Upper lobe of left lung (tissue), 6 donors: ENCODE measurements at regions not wholly inside any gene's neighbourhood (a gene's known extent, or its start where the extent isn't known, plus 50 kb on each side); places are given as distances from the start of the nearest gene placed in this dataset.

ENCODE experiments used
- ATAC-seq, 2 donors: fragments of 200-7000 bp; cut with Tn5 transposase; one replicate each; pipeline ENCODE4 v1.9.1; 2022; ENCODE audit warnings: mild to moderate bottlenecking in 2 of 2, moderate library complexity in 2 of 2; ENCODE audit not compliant: low FRiP score in 2 of 2
- DNase-seq, 2 donors: peaks; one replicate each; pipeline ENCODE4 v3.0.0-alpha.2; 2019 to 2020
- H3K27ac ChIP-seq, 4 donors: fragments of 200-600 bp; sonication (generic); one replicate each; pipeline ENCODE4 v1.5.1; 2016 to 2019
- H3K27me3 ChIP-seq, 4 donors: fragments of 200-600 bp; sonication (generic); one replicate each; pipeline ENCODE4 v1.5.1; 2017 to 2019
- H3K36me3 ChIP-seq, 4 donors: fragments of 200-600 bp; sonication (generic); one replicate each; pipeline ENCODE4 v1.5.1; 2016 to 2019
- H3K4me1 ChIP-seq, 4 donors: fragments of 200-600 bp; sonication (generic); one replicate each; pipeline ENCODE4 v1.5.1; 2018 to 2019
- H3K4me3 ChIP-seq, 4 donors: fragments of 200-600 bp; sonication (generic); one replicate each; pipeline ENCODE4 v1.5.1; 2017 to 2019; ENCODE audit warnings: mild to moderate bottlenecking in 2 of 4, moderate library complexity in 1 of 4
- H3K9me3 ChIP-seq, 4 donors: fragments of 200-600 bp; sonication (generic); one replicate each; pipeline ENCODE4 v1.5.1; 2018 to 2019
- EP300 ChIP-seq, 4 donors: sonication (generic); formaldehyde crosslinking; IDR thresholded peaks; one replicate each; pipeline ENCODE4 v1.5.1; 2017; ENCODE audit warnings: antibody characterized with exemption in 4 of 4, control low read depth in 2 of 4
- POLR2A ChIP-seq, 4 donors: fragments of 450-650 bp; IDR thresholded peaks; one replicate each; pipeline ENCODE4 v1.5.1; 2016 to 2017; ENCODE audit warnings: antibody characterized with exemption in 4 of 4, mild to moderate bottlenecking in 2 of 4
- POLR2AphosphoS5 ChIP-seq, 2 donors: sonication (generic); formaldehyde crosslinking; IDR thresholded peaks; one replicate each; pipeline ENCODE4 v1.5.1; 2017; ENCODE audit warnings: antibody characterized with exemption in 2 of 2
- WGBS, 2 donors: methylation state at CpG; one replicate each; pipeline ENCODE4 v1.1.5; 2017 to 2018; 5-methylcytosine and 5-hydroxymethylcytosine counted together
- TF ChIP-seq, protein P1 (sequence below), 6 experiments: fragments of 450-650 bp in 4 of 6; fragments of 200-600 bp in 2 of 6; sonication (generic) in 2 of 6; IDR thresholded peaks; one replicate each; pipeline ENCODE4 v1.5.1; 2016 to 2019; ENCODE audit warnings: antibody characterized with exemption in 6 of 6
- donor health status: DM: no; HTN: no; CAD: no; lungs with moderate emphysema.
- donor health status: DM: no; HTN: yes; CAD: no; lungs with severe emphysema.

DNA sequence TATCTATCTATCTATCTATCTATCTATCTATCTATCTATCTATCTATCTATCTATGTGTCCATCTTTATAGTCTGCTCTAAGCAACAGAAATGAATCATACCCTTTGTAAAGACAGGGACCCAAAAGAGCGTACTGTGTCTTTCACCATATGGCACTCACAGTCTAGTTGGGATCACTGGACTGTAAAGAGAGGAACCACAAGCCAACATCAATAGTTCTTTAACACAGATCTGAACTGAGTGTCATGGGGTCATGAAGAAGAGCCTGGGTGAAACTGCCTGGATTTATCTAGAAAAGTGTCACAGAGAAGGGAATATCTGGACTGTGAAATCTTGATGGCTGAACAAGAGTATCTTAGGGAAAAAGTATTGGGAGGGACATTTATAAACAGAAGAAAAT, 619.1 kb upstream of the SOX9 start:
- Histone ChIP-seq H3K27me3 (no peaks in the 10 kb centered on the region), H3K9me3 (no peaks in the 10 kb centered on the region), H3K4me1 (no peaks in the 10 kb centered on the region), H3K27ac (no peak overlapping the region), H3K36me3 (no peaks in the 10 kb centered on the region), H3K4me3 (no peak overlapping the region)
- DNase-seq (no peak), ATAC-seq (no peak)
- 94 to 100% methylated on average over 1 of the region's 1 CpG for WGBS, 2 donors
- TF ChIP-seq POLR2AphosphoS5 (IDR thresholded peaks at IDR 0.05) (no peak), EP300 (IDR thresholded peaks at IDR 0.05) (no peak), POLR2A (IDR thresholded peaks at IDR 0.05) (no peak)
- TF ChIP-seq, protein P1, sequence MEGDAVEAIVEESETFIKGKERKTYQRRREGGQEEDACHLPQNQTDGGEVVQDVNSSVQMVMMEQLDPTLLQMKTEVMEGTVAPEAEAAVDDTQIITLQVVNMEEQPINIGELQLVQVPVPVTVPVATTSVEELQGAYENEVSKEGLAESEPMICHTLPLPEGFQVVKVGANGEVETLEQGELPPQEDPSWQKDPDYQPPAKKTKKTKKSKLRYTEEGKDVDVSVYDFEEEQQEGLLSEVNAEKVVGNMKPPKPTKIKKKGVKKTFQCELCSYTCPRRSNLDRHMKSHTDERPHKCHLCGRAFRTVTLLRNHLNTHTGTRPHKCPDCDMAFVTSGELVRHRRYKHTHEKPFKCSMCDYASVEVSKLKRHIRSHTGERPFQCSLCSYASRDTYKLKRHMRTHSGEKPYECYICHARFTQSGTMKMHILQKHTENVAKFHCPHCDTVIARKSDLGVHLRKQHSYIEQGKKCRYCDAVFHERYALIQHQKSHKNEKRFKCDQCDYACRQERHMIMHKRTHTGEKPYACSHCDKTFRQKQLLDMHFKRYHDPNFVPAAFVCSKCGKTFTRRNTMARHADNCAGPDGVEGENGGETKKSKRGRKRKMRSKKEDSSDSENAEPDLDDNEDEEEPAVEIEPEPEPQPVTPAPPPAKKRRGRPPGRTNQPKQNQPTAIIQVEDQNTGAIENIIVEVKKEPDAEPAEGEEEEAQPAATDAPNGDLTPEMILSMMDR (IDR thresholded peaks at IDR 0.05), result no peak

DNA sequence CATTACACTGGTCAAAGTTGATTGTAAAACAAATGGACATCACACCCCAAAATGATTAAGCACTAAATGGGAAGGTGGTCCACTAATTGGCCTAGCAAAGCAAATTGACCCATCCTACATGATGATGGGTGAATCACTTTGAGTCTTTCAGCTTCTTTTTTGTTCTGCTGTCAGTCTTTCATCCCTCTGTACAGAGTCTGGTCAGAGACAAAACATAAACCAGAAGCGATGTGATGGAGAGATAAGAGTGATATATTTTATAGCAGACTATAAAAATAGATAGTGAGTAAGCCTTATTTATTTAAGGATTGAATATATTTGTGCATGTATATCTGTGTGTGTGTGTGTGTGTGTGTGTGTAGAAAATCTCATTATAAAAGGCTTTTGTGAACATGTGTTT, 618.4 kb upstream of the SOX9 start:
- no peaks in the 10 kb centered on the region for H3K4me1 ChIP-seq
- 80 to 81% methylated on average over 1 of the region's 1 CpG for WGBS, 2 donors
- no peak for DNase-seq
- no peak for ATAC-seq
- no peaks in the 10 kb centered on the region for H3K27me3 ChIP-seq
- TF ChIP-seq, protein P1 (IDR thresholded peaks at IDR 0.05), result no peak
- TF ChIP-seq POLR2A (IDR thresholded peaks at IDR 0.05) (no peak), EP300 (IDR thresholded peaks at IDR 0.05) (no peak), POLR2AphosphoS5 (IDR thresholded peaks at IDR 0.05) (no peak)
- no peaks in the 10 kb centered on the region for H3K36me3 ChIP-seq
- no peaks in the 10 kb centered on the region for H3K9me3 ChIP-seq
- no peak overlapping the region for H3K27ac ChIP-seq
- H3K4me3 ChIP-seq, result no peak overlapping the region

DNA sequence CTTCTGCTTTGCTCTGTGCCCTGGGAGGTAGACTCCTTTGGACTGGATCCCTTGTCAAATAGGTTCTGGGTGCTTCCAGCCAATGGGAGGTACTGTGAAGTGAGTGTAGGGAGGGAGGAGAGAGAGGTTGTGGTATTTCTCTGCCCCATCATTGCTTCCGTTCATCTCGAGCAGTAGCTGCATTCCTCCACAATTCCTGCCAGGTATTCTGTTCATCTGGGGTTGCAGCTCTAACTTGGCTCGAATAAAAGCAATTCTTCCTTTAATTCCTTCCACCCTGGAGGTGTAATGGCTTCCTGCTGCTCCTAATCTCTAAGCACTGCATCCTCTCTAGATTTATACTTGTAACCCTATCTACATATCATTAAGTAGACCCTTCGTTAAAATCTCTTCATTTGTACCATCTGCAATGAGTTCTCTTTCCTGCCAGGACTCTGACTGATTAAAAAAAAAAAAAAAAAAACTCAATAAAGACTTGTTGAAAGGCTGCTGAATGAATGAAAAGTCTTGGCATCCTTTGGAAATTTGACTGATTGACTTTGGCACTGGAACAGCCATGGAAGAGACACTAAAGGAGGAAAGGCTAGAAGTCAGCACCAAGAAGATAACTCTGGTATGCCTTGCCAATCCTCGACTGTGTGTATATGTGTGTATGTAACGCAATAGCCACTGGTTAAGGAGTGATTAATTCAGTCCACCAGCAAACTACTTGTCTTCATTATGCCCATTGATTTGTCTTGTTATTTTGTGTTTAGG, 616.9 kb upstream of the SOX9 start:
- no peak overlapping the region for H3K4me3 ChIP-seq
- DNase-seq (no peak), ATAC-seq (no peak)
- no peaks in the 10 kb centered on the region for H3K9me3 ChIP-seq
- no peaks in the 10 kb centered on the region for H3K4me1 ChIP-seq
- no peaks in the 10 kb centered on the region for H3K27me3 ChIP-seq
- no peak overlapping the region for H3K27ac ChIP-seq
- WGBS, 2 donors, result 60 to 70% methylated on average over 6 of the region's 6 CpGs
- H3K36me3 ChIP-seq, result no peaks in the 10 kb centered on the region
- TF ChIP-seq EP300 (IDR thresholded peaks at IDR 0.05) (no peak), POLR2A (IDR thresholded peaks at IDR 0.05) (no peak), POLR2AphosphoS5 (IDR thresholded peaks at IDR 0.05) (no peak)
- TF ChIP-seq, protein P1 (IDR thresholded peaks at IDR 0.05), result no peak

DNA sequence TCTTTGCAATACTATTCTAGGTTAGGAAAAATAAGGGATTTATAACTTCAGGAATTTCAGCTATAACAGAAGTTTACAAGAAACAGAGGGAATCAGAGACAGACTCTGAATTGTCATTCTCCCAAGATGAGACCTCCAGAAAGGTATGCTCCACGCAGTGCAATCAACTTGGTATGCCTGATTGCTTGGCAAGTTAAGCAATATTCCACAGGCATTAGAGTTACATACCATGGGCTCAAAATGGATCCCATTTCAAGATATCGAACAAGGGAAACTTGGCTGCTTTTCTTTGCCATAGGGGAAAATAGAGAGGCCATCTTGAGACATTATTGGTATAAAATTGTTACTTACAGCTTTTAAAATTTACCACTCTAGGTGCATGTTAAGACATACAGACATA, 615.6 kb upstream of the SOX9 start:
- no peaks in the 10 kb centered on the region for H3K9me3 ChIP-seq
- no peaks in the 10 kb centered on the region for H3K27me3 ChIP-seq
- H3K27ac ChIP-seq, result no peak overlapping the region
- TF ChIP-seq POLR2A (IDR thresholded peaks at IDR 0.05) (no peak), EP300 (IDR thresholded peaks at IDR 0.05) (no peak), POLR2AphosphoS5 (IDR thresholded peaks at IDR 0.05) (no peak)
- TF ChIP-seq, protein P1 (IDR thresholded peaks at IDR 0.05), result no peak
- 79 to 85% methylated on average over 2 of the region's 2 CpGs for WGBS, 2 donors
- H3K4me3 ChIP-seq, result no peak overlapping the region
- ATAC-seq, result no peak
- no peaks in the 10 kb centered on the region for H3K36me3 ChIP-seq
- DNase-seq, result no peak
- no peaks in the 10 kb centered on the region for H3K4me1 ChIP-seq

DNA sequence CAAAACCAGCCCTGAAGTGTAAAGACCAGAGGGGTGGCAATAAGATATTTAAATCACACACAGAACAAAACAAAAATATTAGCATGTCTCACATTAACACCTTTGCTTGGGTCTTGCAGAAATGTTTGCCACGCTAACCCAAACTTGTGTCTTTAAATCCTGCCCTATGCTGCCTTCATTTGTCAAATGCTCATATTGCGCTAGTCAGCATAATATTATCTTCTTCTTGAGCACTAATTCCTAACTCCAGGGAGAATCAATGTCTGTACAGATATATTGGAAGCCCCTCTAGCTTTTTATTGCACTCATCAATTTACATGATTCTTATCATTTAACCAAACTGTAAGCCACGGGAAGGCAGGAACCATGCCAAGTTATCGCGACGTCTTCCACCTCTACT, 614.8 kb upstream of the SOX9 start:
- ATAC-seq (no peak), DNase-seq (no peak)
- H3K27me3 ChIP-seq, result no peaks in the 10 kb centered on the region
- WGBS, 2 donors, result 78 to 81% methylated on average over 6 of the region's 6 CpGs
- TF ChIP-seq POLR2A (IDR thresholded peaks at IDR 0.05) (no peak), POLR2AphosphoS5 (IDR thresholded peaks at IDR 0.05) (no peak), EP300 (IDR thresholded peaks at IDR 0.05) (no peak)
- no peak overlapping the region for H3K4me3 ChIP-seq
- no peaks in the 10 kb centered on the region for H3K36me3 ChIP-seq
- no peaks in the 10 kb centered on the region for H3K4me1 ChIP-seq
- no peaks in the 10 kb centered on the region for H3K9me3 ChIP-seq
- no peak overlapping the region for H3K27ac ChIP-seq
